ENCODE measurements at regions not wholly inside any gene's neighbourhood (a gene's known extent, or its start where the extent isn't known, plus 50 kb on each side); places are given as distances from the start of the nearest gene placed in this dataset.

DNA sequence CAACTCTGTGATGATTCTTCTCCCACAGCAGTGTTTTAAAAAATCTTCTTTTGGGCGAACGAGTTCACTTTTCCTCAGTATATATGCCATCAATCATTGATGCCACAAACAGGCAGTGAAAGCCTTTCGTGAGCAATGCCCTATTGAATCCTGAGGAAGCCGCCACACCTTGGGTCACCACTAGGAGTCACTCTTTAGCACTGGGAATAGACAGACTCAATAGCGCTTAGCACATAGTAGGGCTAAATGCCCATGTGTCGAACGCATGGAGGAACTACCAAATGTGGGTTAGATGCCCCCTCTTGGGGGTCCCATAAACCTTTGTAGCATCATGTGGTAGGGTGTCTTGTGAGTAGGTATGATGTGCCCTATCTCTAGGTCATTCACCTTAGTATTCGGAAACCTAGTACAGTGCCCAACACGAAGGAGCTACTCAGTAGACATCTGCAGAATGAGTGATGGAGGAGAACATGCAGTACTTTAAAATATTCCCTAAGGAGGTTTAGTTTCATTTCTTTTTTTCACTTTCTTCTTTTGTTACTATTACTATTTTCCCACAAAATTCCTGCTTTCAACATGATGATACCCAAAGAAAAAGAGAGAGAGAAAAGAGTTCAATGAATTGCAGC is 603.7 kb downstream of the BNC2 start:
- Histone ChIP-seq H2AFZ (ENCODE audit: low read length) (peak overlapping the region; percentile 87), H3K9me3 (ENCODE audit: low read depth, low read length) (no peaks in the 10 kb centered on the region), H3K4me3 (ENCODE audit: insufficient read depth, low read length) (peak overlapping the region; percentile 71), H3K4me1 (ENCODE audit: insufficient read depth, low read length) (peaks cover 12% of the 10 kb centered on the region), H3K27me3 (ENCODE audit: insufficient read depth, low read length) (peaks cover 5% of the 10 kb centered on the region), H3K27ac (ENCODE audit: low read depth, low read length) (peak overlapping the region; percentile 65), H3K79me2 (ENCODE audit: insufficient read depth, low read length) (no peaks in the 10 kb centered on the region), H3K36me3 (ENCODE audit: insufficient read depth, low read length) (no peaks in the 10 kb centered on the region), H4K20me1 (ENCODE audit: insufficient read depth, low read length) (no peaks in the 10 kb centered on the region), H3K4me2 (ENCODE audit: insufficient read depth, low read length) (peak overlapping the region; percentile 89)
- TF ChIP-seq, protein P1, sequence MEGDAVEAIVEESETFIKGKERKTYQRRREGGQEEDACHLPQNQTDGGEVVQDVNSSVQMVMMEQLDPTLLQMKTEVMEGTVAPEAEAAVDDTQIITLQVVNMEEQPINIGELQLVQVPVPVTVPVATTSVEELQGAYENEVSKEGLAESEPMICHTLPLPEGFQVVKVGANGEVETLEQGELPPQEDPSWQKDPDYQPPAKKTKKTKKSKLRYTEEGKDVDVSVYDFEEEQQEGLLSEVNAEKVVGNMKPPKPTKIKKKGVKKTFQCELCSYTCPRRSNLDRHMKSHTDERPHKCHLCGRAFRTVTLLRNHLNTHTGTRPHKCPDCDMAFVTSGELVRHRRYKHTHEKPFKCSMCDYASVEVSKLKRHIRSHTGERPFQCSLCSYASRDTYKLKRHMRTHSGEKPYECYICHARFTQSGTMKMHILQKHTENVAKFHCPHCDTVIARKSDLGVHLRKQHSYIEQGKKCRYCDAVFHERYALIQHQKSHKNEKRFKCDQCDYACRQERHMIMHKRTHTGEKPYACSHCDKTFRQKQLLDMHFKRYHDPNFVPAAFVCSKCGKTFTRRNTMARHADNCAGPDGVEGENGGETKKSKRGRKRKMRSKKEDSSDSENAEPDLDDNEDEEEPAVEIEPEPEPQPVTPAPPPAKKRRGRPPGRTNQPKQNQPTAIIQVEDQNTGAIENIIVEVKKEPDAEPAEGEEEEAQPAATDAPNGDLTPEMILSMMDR (IDR thresholded peaks at IDR 0.05; ENCODE audit: extremely low read depth, low read depth, low read length): peak; percentile 58
- DNase-seq (ENCODE audit: insufficient read length, low spot score, missing footprints): peak; percentile 52

DNA sequence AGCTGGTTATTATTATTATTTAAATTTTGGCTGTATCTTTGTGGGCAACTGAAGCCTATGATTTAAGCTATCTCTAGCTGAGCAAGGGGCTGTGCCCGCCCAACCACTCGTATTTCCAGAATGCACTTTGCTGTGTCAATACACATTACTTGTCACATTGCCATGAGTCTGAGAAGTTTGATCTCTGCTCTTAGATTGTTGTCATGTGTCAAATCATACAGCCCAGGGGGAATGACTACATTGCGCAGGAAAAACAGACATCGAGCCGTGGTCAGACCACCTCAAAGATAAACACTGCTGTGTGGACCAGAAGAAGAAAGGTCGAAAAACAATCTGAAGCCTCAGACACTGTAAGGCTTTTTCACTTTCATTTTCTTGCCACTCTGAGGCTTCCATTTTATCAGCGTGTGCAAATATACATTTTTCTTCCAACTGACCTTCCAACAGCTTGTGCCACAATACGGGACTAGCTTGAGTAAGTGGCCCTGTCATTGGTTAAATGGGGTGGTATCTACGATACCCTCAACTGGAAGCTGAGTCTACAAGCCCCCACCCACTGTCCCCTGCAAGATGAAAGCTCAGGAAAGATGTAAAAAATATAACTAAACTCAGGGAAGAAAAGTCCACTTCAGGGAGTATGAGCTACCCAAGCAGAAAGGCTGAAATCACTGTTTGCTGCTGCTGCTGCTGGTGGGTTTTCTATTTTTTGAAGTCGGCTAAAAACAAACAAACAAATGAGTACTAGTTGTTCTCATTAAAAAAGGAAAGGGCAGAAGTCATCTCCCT is 603.0 kb downstream of the BNC2 start:
- H2AFZ ChIP-seq (ENCODE audit: low read length): peak overlapping the region; percentile 87
- H3K79me2 ChIP-seq (ENCODE audit: insufficient read depth, low read length): no peaks in the 10 kb centered on the region
- H3K4me1 ChIP-seq (ENCODE audit: insufficient read depth, low read length): peaks cover 12% of the 10 kb centered on the region
- H3K4me2 ChIP-seq (ENCODE audit: insufficient read depth, low read length): peak overlapping the region; percentile 89
- H3K9me3 ChIP-seq (ENCODE audit: low read depth, low read length): no peaks in the 10 kb centered on the region
- H3K27ac ChIP-seq (ENCODE audit: low read depth, low read length): peak overlapping the region; percentile 65
- peaks cover 5% of the 10 kb centered on the region for H3K27me3 ChIP-seq (ENCODE audit: insufficient read depth, low read length)
- peak; percentile 77 for DNase-seq (ENCODE audit: insufficient read length, low spot score, missing footprints)
- no peaks in the 10 kb centered on the region for H3K36me3 ChIP-seq (ENCODE audit: insufficient read depth, low read length)
- TF ChIP-seq, protein P1 (IDR thresholded peaks at IDR 0.05; ENCODE audit: extremely low read depth, low read depth, low read length): no peak
- peak overlapping the region; percentile 71 for H3K4me3 ChIP-seq (ENCODE audit: insufficient read depth, low read length)
- H4K20me1 ChIP-seq (ENCODE audit: insufficient read depth, low read length): no peaks in the 10 kb centered on the region

DNA sequence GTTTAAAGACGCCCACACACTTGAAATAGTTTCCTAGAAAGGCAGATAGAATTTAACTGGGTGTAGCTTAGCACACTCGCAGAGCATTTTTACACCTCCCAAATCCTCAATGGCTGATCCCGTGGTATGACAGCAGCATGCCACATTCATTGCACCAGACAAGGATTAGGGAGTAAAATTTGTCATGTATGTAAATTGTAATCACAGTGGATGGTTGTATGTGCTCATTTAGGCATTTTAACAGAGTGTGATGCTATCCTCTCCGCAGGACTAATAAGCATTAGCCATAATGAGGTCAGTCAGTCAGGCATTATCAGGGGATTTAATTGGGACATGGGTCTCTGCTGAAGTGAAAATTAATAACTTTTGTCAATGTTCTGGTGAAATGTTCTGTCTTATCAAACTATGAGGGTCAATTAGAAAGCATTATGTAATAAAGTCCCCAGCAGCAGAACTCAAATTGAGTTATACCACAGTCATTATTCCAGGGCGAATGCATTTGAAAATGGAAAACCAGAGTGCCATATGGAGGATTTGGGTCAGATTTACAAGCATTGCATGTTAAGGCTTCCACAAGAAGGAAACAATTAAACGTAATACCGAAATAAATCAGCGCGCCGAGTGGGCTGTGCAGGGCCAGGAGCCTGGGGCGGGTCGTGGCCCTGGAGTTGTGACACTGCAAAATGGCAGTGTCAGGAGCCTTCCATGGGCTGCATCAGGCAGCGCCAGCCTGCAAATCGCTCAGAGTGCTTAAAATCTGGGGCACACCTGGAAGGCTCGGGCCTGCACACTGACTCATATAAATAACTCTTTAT is 602.2 kb downstream of the BNC2 start:
- TF ChIP-seq, protein P1 (IDR thresholded peaks at IDR 0.05; ENCODE audit: extremely low read depth, low read depth, low read length): no peak
- peak; percentile 76 for DNase-seq (ENCODE audit: insufficient read length, low spot score, missing footprints)
- no peaks in the 10 kb centered on the region for H3K79me2 ChIP-seq (ENCODE audit: insufficient read depth, low read length)
- no peaks in the 10 kb centered on the region for H3K36me3 ChIP-seq (ENCODE audit: insufficient read depth, low read length)
- peak overlapping the region; percentile 87 for H2AFZ ChIP-seq (ENCODE audit: low read length)
- H3K27ac ChIP-seq (ENCODE audit: low read depth, low read length): peak overlapping the region; percentile 65
- peak overlapping the region; percentile 71 for H3K4me3 ChIP-seq (ENCODE audit: insufficient read depth, low read length)
- H4K20me1 ChIP-seq (ENCODE audit: insufficient read depth, low read length): no peaks in the 10 kb centered on the region
- peak overlapping the region; percentile 89 for H3K4me2 ChIP-seq (ENCODE audit: insufficient read depth, low read length)
- H3K27me3 ChIP-seq (ENCODE audit: insufficient read depth, low read length): peaks cover 5% of the 10 kb centered on the region
- H3K9me3 ChIP-seq (ENCODE audit: low read depth, low read length): no peaks in the 10 kb centered on the region
- H3K4me1 ChIP-seq (ENCODE audit: insufficient read depth, low read length): peaks cover 14% of the 10 kb centered on the region

All from osteoblast (primary cell).